Stimulated activated CD8-positive, alpha-beta memory T cell treated with anti-CD3 and anti-CD28 coated beads, Interleukin-4, amount 100 ng/mL, for 24 hours (primary cell): ENCODE measurements at regions not wholly inside any gene's neighbourhood (a gene's known extent, or its start where the extent isn't known, plus 50 kb on each side); places are given as distances from the start of the nearest gene placed in this dataset.

Experiments
- DNase-seq: peaks from one replicate; pipeline ENCODE4 v3.0.0-alpha.2; 2020; ENCODE audit warnings: low read depth

- DNase-seq, result no peak
These were observed 62.1 kb downstream of the CTAGE1 start for GRCh38 chr18:22355598-22355997.

- DNase-seq, result no peak
These were observed 62.6 kb downstream of the CTAGE1 start for GRCh38 chr18:22355069-22355468.

- no peak for DNase-seq
These were observed 67.7 kb downstream of the CTAGE1 start for GRCh38 chr18:22349966-22350365.

- DNase-seq, result no peak
These were observed 68.3 kb downstream of the CTAGE1 start for GRCh38 chr18:22349317-22349898.

- no peak for DNase-seq
These were observed 69.0 kb downstream of the CTAGE1 start for GRCh38 chr18:22348521-22349316.

GRCh38 chr18:22347606-22348511 lies 69.9 kb downstream of the CTAGE1 start:
- DNase-seq, result no peak

GRCh38 chr18:22346953-22347605 lies 70.6 kb downstream of the CTAGE1 start:
- no peak for DNase-seq

GRCh38 chr18:22346401-22346952 lies 71.2 kb downstream of the CTAGE1 start:
- DNase-seq, result no peak

GRCh38 chr18:22345718-22346117 lies 72.0 kb downstream of the CTAGE1 start:
- DNase-seq, result no peak

- DNase-seq, result no peak
These were observed 72.6 kb downstream of the CTAGE1 start for GRCh38 chr18:22344908-22345670.

- DNase-seq, result no peak
These were observed 73.3 kb downstream of the CTAGE1 start for GRCh38 chr18:22344445-22344844.

GRCh38 chr18:22343613-22344012 lies 74.1 kb downstream of the CTAGE1 start:
- DNase-seq, result no peak

GRCh38 chr18:22342625-22343024 lies 75.1 kb downstream of the CTAGE1 start:
- no peak for DNase-seq

- DNase-seq, result no peak
These were observed 77.4 kb downstream of the CTAGE1 start for GRCh38 chr18:22340331-22340730.

- no peak for DNase-seq
These were observed 77.8 kb downstream of the CTAGE1 start for GRCh38 chr18:22339913-22340312.

GRCh38 chr18:22337833-22338232 lies 79.9 kb downstream of the CTAGE1 start:
- DNase-seq, result no peak

- DNase-seq, result no peak
These were observed 80.4 kb downstream of the CTAGE1 start for GRCh38 chr18:22337306-22337705.

GRCh38 chr18:22336406-22336805 lies 81.3 kb downstream of the CTAGE1 start:
- DNase-seq, result no peak

- no peak for DNase-seq
These were observed 82.0 kb downstream of the CTAGE1 start for GRCh38 chr18:22335731-22336198.

- DNase-seq, result no peak
These were observed 83.1 kb downstream of the CTAGE1 start for GRCh38 chr18:22334567-22334966.

GRCh38 chr18:22332590-22332989 lies 85.1 kb downstream of the CTAGE1 start:
- no peak for DNase-seq
